SK-N-SH (cell line): ENCODE measurements at regions not wholly inside any gene's neighbourhood (a gene's known extent, or its start where the extent isn't known, plus 50 kb on each side); places are given as distances from the start of the nearest gene placed in this dataset.
A peak's percentile ranks its signal among the peaks of the same experiment; 100 is the strongest.

ENCODE experiments used
- CTCF ChIP-seq: fragments of 200-600 bp; sonication (generic); IDR thresholded peaks from 2 replicates; pipeline ENCODE4 v1.6.1; 2017; ENCODE audit warnings: antibody characterized with exemption, mild to moderate bottlenecking, moderate library complexity
- EP300 ChIP-seq, 2 experiments: IDR thresholded peaks; 2 replicates each; pipeline versions ENCODE4 v1.4.0 to v1.6.1; 2012; ENCODE audit warnings: borderline replicate concordance in 1 of 2, low read depth in 1 of 2, low read length in 1 of 2
- EZH2phosphoT487 ChIP-seq: fragments of 200-600 bp; sonication (generic); IDR thresholded peaks from 2 replicates; pipeline ENCODE4 v1.6.1; 2017; ENCODE audit warnings: low read depth, mixed run types, mild to moderate bottlenecking, antibody characterized with exemption, moderate library complexity, borderline replicate concordance
- MXI1 ChIP-seq: IDR thresholded peaks from 2 replicates; pipeline ENCODE4 v1.6.1; 2012; ENCODE audit warnings: mild to moderate bottlenecking, low read depth, low read length, improper control_type of control experiment
- POLR2AphosphoS5 ChIP-seq: IDR thresholded peaks from 2 replicates; pipeline ENCODE4 v1.6.1; 2012; ENCODE audit warnings: low read depth, low read length
- REST ChIP-seq: IDR thresholded peaks from 2 replicates; pipeline ENCODE4 v1.6.1; 2012; ENCODE audit warnings: mild to moderate bottlenecking, low read depth, low read length, moderate library complexity
- SIN3A ChIP-seq: IDR thresholded peaks from 2 replicates; pipeline ENCODE4 v1.6.1; 2012; ENCODE audit warnings: low read depth, mild to moderate bottlenecking, low read length, moderate library complexity, borderline replicate concordance
- TAF1 ChIP-seq: IDR thresholded peaks from 2 replicates; pipeline ENCODE4 v1.6.1; 2012; ENCODE audit warnings: low read depth, mild to moderate bottlenecking, low read length, moderate library complexity, borderline replicate concordance
- TCF12 ChIP-seq: IDR thresholded peaks from 2 replicates; pipeline ENCODE4 v1.4.0; 2012
- USF2 ChIP-seq: fragments of 150-350 bp; IDR thresholded peaks from 2 replicates; pipeline ENCODE4 v1.6.1; 2017; ENCODE audit warnings: antibody characterized with exemption, low read length, low read depth, borderline replicate concordance

GRCh38 chr19:31214086-31214485 lies 135.2 kb downstream of the TSHZ3 start:
- TF ChIP-seq CTCF (no peak), EZH2phosphoT487 (no peak), SIN3A (0 out of 2 replicates have a peak, but pooled peaks have one; percentile 45), TAF1 (no peak), POLR2AphosphoS5 (peak; percentile 81), EP300 (IDR thresholded peaks at IDR 0.05; ENCODE audit: borderline replicate concordance in 1 of 2, low read depth in 1 of 2, low read length in 1 of 2) (peak; percentile 39 to 98; a peak in 3 of 4 replicates), TCF12 (peak; percentile 98), MXI1 (no peak), REST (0 out of 2 replicates have a peak, but pooled peaks have one; percentile 57), USF2 (no peak)
